Liver (tissue), 7 donors: ENCODE measurements at regions not wholly inside any gene's neighbourhood (a gene's known extent, or its start where the extent isn't known, plus 50 kb on each side); places are given as distances from the start of the nearest gene placed in this dataset.

Experiments
- DNase-seq: peaks from one replicate; pipeline ENCODE4 v3.0.0-alpha.2; 2017; ENCODE audit warnings: low spot score
- H3K27ac ChIP-seq, 2 donors: one replicate each; pipeline ENCODE4 v1.7.0; 2013; ENCODE audit warnings: inconsistent platforms in 2 of 2, low read length in 2 of 2, control low read depth in 1 of 2, low read depth in 1 of 2, mild to moderate bottlenecking in 1 of 2
- H3K27me3 ChIP-seq, 4 donors: one replicate each; pipeline versions ENCODE4 v1.6.1 to v1.7.0; 2013; ENCODE audit warnings: low read length in 3 of 4, inconsistent platforms in 1 of 4, mild to moderate bottlenecking in 1 of 4, moderate library complexity in 1 of 4; ENCODE audit not compliant: control insufficient read depth in 4 of 4, insufficient read depth in 4 of 4
- H3K36me3 ChIP-seq, 4 donors: one replicate each; pipeline versions ENCODE4 v1.6.1 to v1.7.0; 2013; ENCODE audit warnings: low read length in 3 of 4, mild to moderate bottlenecking in 3 of 4, low read depth in 1 of 4, moderate library complexity in 1 of 4; ENCODE audit not compliant: control insufficient read depth in 4 of 4, insufficient read depth in 3 of 4
- H3K4me1 ChIP-seq, 4 donors: one replicate each; pipeline versions ENCODE4 v1.6.1 to v1.7.0; 2013; ENCODE audit warnings: low read length in 3 of 4, mild to moderate bottlenecking in 3 of 4, moderate library complexity in 1 of 4; ENCODE audit not compliant: control insufficient read depth in 4 of 4, insufficient read depth in 4 of 4
- H3K4me3 ChIP-seq, 3 donors: one replicate each; pipeline versions ENCODE4 v1.6.1 to v1.7.0; 2013; ENCODE audit warnings: low read length in 3 of 3, control low read depth in 1 of 3, low read depth in 1 of 3, mild to moderate bottlenecking in 1 of 3
- H3K9ac ChIP-seq, 2 donors: one replicate each; pipeline ENCODE4 v1.7.0; 2013; ENCODE audit warnings: low read length in 2 of 2, mild to moderate bottlenecking in 2 of 2, moderate library complexity in 2 of 2, control low read depth in 1 of 2, low read depth in 1 of 2
- H3K9me3 ChIP-seq, 4 donors: one replicate each; pipeline versions ENCODE4 v1.6.1 to v1.7.0; 2013; ENCODE audit warnings: low read length in 3 of 4; ENCODE audit not compliant: control insufficient read depth in 4 of 4
- ATF3 ChIP-seq: IDR thresholded peaks from 2 replicates; pipeline ENCODE4 v1.6.1; 2016; ENCODE audit warnings: antibody characterized with exemption
- FOXA1 ChIP-seq: IDR thresholded peaks from 2 replicates; pipeline ENCODE4 v1.6.1; 2016; ENCODE audit warnings: antibody characterized with exemption
- GABPA ChIP-seq, 2 donors: IDR thresholded peaks in 1 of 2; conservative IDR thresholded peaks in 1 of 2; 2 replicates each; pipeline ENCODE4 v1.6.1; 2016; ENCODE audit warnings: antibody characterized with exemption in 2 of 2, mild to moderate bottlenecking in 1 of 2, moderate library complexity in 1 of 2
- HNF4A ChIP-seq, 2 donors: conservative IDR thresholded peaks; 2 replicates each; pipeline ENCODE4 v1.6.1; 2016; ENCODE audit warnings: antibody characterized with exemption in 2 of 2, mild to moderate bottlenecking in 2 of 2
- HNF4G ChIP-seq: IDR thresholded peaks from 2 replicates; pipeline ENCODE4 v1.6.1; 2016; ENCODE audit warnings: antibody characterized with exemption
- JUND ChIP-seq, 2 donors: IDR thresholded peaks; 2 replicates each; pipeline ENCODE4 v1.6.1; 2016; ENCODE audit warnings: antibody characterized with exemption in 2 of 2
- MAX ChIP-seq: IDR thresholded peaks from 2 replicates; pipeline ENCODE4 v1.6.1; 2016; ENCODE audit warnings: antibody characterized with exemption
- NR2F2 ChIP-seq: IDR thresholded peaks from 2 replicates; pipeline ENCODE4 v1.6.1; 2016; ENCODE audit warnings: antibody characterized with exemption
- RAD21 ChIP-seq, 2 donors: IDR thresholded peaks; 2 replicates each; pipeline ENCODE4 v1.6.1; 2016; ENCODE audit warnings: antibody characterized with exemption in 2 of 2, mild to moderate bottlenecking in 2 of 2
- REST ChIP-seq: IDR thresholded peaks from 2 replicates; pipeline ENCODE4 v1.6.1; 2016; ENCODE audit warnings: antibody characterized with exemption, mild to moderate bottlenecking
- RXRA ChIP-seq, 2 donors: IDR thresholded peaks; 2 replicates each; pipeline ENCODE4 v1.6.1; 2017 to 2018; ENCODE audit warnings: antibody characterized with exemption in 2 of 2, mild to moderate bottlenecking in 1 of 2
- SP1 ChIP-seq: IDR thresholded peaks from 2 replicates; pipeline ENCODE4 v1.6.1; 2018; ENCODE audit warnings: antibody characterized with exemption, mild to moderate bottlenecking
- TAF1 ChIP-seq: conservative IDR thresholded peaks from 2 replicates; pipeline ENCODE4 v1.6.1; 2016; ENCODE audit warnings: antibody characterized with exemption, mild to moderate bottlenecking
- YY1 ChIP-seq: IDR thresholded peaks from 2 replicates; pipeline ENCODE4 v1.6.1; 2016; ENCODE audit warnings: antibody characterized with exemption, mild to moderate bottlenecking
- WGBS: extraction: QIAGEN DNeasy Blood & Tissue Kit; methylation state at CpG from one replicate; pipeline ENCODE4 v1.1.7; 2013; 5-methylcytosine and 5-hydroxymethylcytosine counted together
- donor health status: healthy.
- donor health status: healthy.
- donor health status: healthy.
- donor health status: healthy.

GRCh38 chr18:22848615-22849014 is 84.5 kb upstream of the RBBP8 start:
- no peaks in the 10 kb centered on the region for H3K27me3 ChIP-seq
- 91% methylated on average over 1 of the region's 1 CpG for WGBS
- no peak for DNase-seq
- H3K4me1 ChIP-seq, result peaks cover 0 to 15% (median 5%) of the 10 kb centered on the region in 4 donors
- no peak overlapping the region for H3K9ac ChIP-seq
- H3K27ac ChIP-seq, result no peak overlapping the region
- TF ChIP-seq HNF4A (conservative IDR thresholded peaks at IDR 0.05) (no peak), JUND (IDR thresholded peaks at IDR 0.05) (no peak), REST (no peak), SP1 (no peak), MAX (no peak), GABPA (IDR thresholded peaks at IDR 0.05 in 1 of 2, conservative IDR thresholded peaks at IDR 0.05 in 1 of 2) (no peak), HNF4G (no peak), TAF1 (no peak)
- no peaks in the 10 kb centered on the region for H3K36me3 ChIP-seq
- no peak overlapping the region for H3K4me3 ChIP-seq
- no peaks in the 10 kb centered on the region for H3K9me3 ChIP-seq

- H3K4me1 ChIP-seq, result no peaks in the 10 kb centered on the region
- TF ChIP-seq JUND (IDR thresholded peaks at IDR 0.05) (no peak), RXRA (IDR thresholded peaks at IDR 0.05) (no peak), RAD21 (IDR thresholded peaks at IDR 0.05) (no peak), FOXA1 (no peak), HNF4A (conservative IDR thresholded peaks at IDR 0.05) (no peak), YY1 (no peak), GABPA (IDR thresholded peaks at IDR 0.05 in 1 of 2, conservative IDR thresholded peaks at IDR 0.05 in 1 of 2) (no peak), HNF4G (no peak), NR2F2 (no peak), ATF3 (no peak)
Observed at GRCh38 chr18:22856870-22857269, 76.3 kb upstream of the RBBP8 start.

GRCh38 chr18:22858121-22858520 is 75.0 kb upstream of the RBBP8 start:
- H3K9ac ChIP-seq, result no peak overlapping the region
- WGBS, result 38% methylated on average over 1 of the region's 1 CpG
- H3K4me3 ChIP-seq, result no peak overlapping the region
- no peaks in the 10 kb centered on the region for H3K9me3 ChIP-seq
- no peaks in the 10 kb centered on the region for H3K36me3 ChIP-seq
- no peaks in the 10 kb centered on the region for H3K27me3 ChIP-seq
- H3K27ac ChIP-seq, result no peak overlapping the region
- no peak for TF ChIP-seq REST
- no peak for DNase-seq
- no peaks in the 10 kb centered on the region for H3K4me1 ChIP-seq

More at GRCh38 chr18:22856870-22857269, 76.3 kb upstream of the RBBP8 start:
- Histone ChIP-seq H3K9ac (no peak overlapping the region), H3K27ac (no peak overlapping the region), H3K9me3 (no peaks in the 10 kb centered on the region), H3K27me3 (no peaks in the 10 kb centered on the region), H3K36me3 (no peaks in the 10 kb centered on the region), H3K4me3 (no peak overlapping the region)
- 88% methylated on average over 2 of the region's 2 CpGs for whole genome bisulfite sequencing
- DNase-seq, result no peak
